GM12865 (cell line): ENCODE measurements at regions not wholly inside any gene's neighbourhood (a gene's known extent, or its start where the extent isn't known, plus 50 kb on each side); places are given as distances from the start of the nearest gene placed in this dataset.

ENCODE experiments used
- DNase-seq: peaks from one replicate; pipeline ENCODE4 v3.0.0; 2010; ENCODE audit warnings: low read depth
- H3K4me3 ChIP-seq: 2 replicates; pipeline ENCODE4 v1.5.1; 2011; ENCODE audit warnings: mild to moderate bottlenecking, low read depth, low read length, control low read depth
- TF ChIP-seq, protein P1 (sequence below): IDR thresholded peaks from 2 replicates; pipeline ENCODE4 v1.5.1; 2011; ENCODE audit warnings: low read length, control low read depth, low read depth, inconsistent platforms; ENCODE audit not compliant: insufficient read depth; ENCODE audit errors: missing control alignments

DNA sequence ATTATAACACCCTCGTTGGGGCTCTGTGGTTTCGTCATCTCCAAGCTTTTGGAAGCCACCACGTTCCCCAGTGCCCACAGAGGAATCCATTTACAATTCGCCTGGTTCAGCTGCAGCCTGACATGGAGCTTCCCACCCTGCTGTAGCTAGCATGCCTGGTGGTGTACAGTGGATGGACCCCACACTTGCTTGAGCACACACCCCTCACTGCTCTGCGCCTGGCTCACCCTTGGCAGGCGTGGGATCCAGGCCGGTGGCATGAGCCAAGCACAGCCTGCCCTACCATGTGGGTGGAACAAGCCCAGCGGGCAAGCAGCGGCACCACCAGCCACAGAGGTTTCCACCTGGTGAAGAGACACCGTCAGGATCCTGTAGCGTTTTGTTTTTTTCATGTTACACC, 1045.7 kb upstream of the CDH9 start:
- no peak for DNase-seq
- TF ChIP-seq, protein P1, sequence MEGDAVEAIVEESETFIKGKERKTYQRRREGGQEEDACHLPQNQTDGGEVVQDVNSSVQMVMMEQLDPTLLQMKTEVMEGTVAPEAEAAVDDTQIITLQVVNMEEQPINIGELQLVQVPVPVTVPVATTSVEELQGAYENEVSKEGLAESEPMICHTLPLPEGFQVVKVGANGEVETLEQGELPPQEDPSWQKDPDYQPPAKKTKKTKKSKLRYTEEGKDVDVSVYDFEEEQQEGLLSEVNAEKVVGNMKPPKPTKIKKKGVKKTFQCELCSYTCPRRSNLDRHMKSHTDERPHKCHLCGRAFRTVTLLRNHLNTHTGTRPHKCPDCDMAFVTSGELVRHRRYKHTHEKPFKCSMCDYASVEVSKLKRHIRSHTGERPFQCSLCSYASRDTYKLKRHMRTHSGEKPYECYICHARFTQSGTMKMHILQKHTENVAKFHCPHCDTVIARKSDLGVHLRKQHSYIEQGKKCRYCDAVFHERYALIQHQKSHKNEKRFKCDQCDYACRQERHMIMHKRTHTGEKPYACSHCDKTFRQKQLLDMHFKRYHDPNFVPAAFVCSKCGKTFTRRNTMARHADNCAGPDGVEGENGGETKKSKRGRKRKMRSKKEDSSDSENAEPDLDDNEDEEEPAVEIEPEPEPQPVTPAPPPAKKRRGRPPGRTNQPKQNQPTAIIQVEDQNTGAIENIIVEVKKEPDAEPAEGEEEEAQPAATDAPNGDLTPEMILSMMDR, result no peak
- H3K4me3 ChIP-seq, result no peak overlapping the region

DNA sequence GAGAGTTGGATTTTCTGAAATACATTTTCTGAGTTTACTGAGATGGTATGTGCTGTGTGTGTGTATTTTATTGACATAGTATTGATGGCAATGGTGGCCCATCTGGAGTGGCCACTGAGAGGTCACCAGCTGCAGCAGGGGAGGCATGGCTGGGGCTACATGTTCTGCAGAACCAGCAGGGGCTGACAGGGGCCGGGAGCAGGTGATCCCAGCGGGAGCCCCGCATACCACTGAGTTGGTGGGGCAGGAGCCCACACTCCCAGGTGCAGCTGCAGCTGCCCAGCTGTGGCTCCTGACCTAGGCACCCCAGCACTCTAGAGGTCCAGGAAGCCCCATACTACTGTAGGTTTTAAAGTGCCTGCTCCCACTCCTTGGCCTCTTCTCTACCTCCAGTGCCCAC, 1044.2 kb upstream of the CDH9 start:
- TF ChIP-seq, protein P1, result no peak
- no peak overlapping the region for H3K4me3 ChIP-seq
- no peak for DNase-seq

DNA sequence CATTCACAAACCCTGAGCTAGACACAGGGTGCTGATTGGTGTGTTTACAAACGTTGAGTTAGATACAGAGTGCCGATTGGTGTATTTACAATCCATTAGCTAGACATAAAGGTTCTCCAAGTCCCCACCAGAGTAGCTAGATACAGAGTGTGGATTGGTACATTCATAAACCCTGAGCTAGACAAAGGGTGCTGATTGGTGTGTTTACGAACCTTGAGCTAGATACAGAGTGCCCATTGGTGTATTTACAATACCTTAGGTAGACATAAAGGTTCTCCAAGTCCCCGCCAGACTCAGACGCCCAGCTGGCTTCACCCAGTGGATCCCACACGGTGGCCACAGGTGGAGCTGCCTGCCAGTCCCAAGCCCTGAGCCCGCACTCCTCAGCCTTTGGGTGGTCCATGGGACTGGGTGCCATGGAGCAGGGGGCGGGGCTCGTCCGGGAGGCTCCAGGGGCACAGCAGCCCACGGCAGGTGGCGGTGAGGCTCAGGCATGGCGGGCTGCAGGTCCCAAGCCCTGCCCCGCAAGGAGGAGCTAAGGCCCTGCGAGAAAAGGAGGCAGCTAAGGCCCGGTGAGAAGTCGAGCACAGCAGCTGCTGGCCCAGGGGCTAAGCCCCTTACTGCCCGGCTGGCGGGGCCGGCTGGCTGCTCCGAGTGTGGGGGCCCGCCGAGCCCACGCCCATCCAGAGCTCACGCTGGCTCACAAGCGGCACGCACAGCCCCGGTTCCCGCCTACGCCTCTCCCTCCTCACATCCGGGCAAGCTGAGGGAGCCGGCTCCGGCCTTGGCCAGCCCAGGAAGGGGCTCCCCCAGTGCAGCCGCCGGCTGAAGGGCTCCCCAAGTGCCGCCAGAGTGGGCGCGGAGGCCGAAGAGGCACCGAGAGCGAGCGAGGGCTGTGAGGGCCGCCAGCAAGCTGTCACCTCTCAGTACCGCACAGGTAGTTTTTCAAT, 1039.2 kb upstream of the CDH9 start:
- no peak for DNase-seq
- no peak overlapping the region for H3K4me3 ChIP-seq
- TF ChIP-seq, protein P1, result no peak

DNA sequence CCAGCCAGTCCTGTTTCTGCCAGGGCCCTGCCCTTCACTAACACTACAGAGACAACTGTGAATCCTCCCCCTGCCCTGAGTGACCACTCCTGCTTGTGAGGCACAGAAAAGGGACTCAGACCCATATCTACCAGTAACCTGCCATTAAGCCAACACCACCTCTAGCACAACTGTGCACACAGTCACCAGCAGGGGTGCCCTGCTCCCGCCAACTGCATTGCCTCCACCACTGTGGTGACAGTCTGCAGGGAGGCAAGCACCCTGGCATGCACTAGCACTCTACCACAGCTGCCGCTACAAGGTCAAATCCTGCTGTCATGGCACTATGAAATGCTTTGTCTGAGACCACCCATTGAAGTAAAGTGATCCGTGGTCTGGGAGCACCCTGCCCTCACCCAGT, 1028.5 kb upstream of the CDH9 start:
- DNase-seq, result no peak
- TF ChIP-seq, protein P1, result no peak
- no peak overlapping the region for H3K4me3 ChIP-seq

DNA sequence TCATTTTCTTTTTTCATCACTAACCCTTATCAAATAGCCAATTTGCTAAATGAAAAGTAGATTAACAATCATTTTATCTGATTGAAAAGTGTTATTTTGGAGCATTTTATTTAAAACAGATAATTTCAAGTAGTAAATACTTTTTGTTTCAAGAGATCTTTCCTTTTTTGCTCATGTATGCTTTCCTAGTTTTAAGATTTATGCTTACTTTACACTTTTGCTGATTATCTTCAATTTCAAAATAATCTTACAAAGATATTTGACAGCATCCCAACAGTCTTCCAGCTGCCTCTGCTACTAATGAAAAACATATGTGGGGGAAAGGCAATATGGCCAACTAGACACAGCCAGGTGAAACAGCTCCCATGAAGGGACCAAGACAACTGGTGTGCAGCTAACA, 1027.3 kb upstream of the CDH9 start:
- TF ChIP-seq, protein P1, result no peak
- DNase-seq, result no peak
- H3K4me3 ChIP-seq, result no peak overlapping the region

DNA sequence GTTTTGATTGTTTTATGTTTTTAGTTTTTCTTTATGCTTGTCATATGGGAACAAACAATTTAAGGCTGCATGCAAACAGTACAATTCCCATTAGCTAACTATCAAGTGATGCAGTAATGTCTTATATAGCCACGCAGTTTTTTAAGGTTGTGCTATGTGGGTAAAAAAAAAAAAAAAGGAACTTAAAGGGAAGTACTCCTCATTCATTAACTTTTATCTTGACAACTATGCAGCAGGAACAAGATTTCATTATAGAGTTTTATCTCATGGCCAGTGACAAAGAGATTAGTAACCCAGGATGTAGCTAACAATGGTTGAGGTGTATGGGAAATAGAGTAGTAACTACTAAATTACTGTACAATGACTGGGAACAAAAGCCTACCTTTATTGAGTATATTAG, 1008.2 kb upstream of the CDH9 start:
- no peak for DNase-seq
- H3K4me3 ChIP-seq, result no peak overlapping the region
- TF ChIP-seq, protein P1, result no peak
